ENCODE measurements at regions not wholly inside any gene's neighbourhood (a gene's known extent, or its start where the extent isn't known, plus 50 kb on each side); places are given as distances from the start of the nearest gene placed in this dataset.

- DNase-seq (ENCODE audit: low spot score) = no peak
These were observed 210.0 kb downstream of the FOXO1 start for GRCh38 chr13:40456397-40456953.

GRCh38 chr13:40456979-40457553 is 209.4 kb downstream of the FOXO1 start:
- no peak for DNase-seq (ENCODE audit: low spot score)

GRCh38 chr13:40457929-40458719 is 208.3 kb downstream of the FOXO1 start:
- DNase-seq (ENCODE audit: low spot score) = no peak

GRCh38 chr13:40458720-40458990 is 207.8 kb downstream of the FOXO1 start:
- DNase-seq (ENCODE audit: low spot score) = no peak

GRCh38 chr13:40460116-40460515 is 206.3 kb downstream of the FOXO1 start:
- no peak for DNase-seq (ENCODE audit: low spot score)

- DNase-seq (ENCODE audit: low spot score) = no peak
These were observed 202.0 kb downstream of the FOXO1 start for GRCh38 chr13:40464337-40465014.

- no peak for DNase-seq (ENCODE audit: low spot score)
These were observed 201.4 kb downstream of the FOXO1 start for GRCh38 chr13:40465015-40465390.

GRCh38 chr13:40466272-40466671 is 200.2 kb downstream of the FOXO1 start:
- no peak for DNase-seq (ENCODE audit: low spot score)

- no peak for DNase-seq (ENCODE audit: low spot score)
These were observed 198.1 kb downstream of the FOXO1 start for GRCh38 chr13:40468227-40468838.

- no peak for DNase-seq (ENCODE audit: low spot score)
These were observed 196.7 kb downstream of the FOXO1 start for GRCh38 chr13:40469581-40470310.

- no peak for DNase-seq (ENCODE audit: low spot score)
These were observed 195.8 kb downstream of the FOXO1 start for GRCh38 chr13:40470660-40471059.

- no peak for DNase-seq (ENCODE audit: low spot score)
These were observed 195.4 kb downstream of the FOXO1 start for GRCh38 chr13:40471076-40471475.

- DNase-seq (ENCODE audit: low spot score) = no peak
These were observed 194.5 kb downstream of the FOXO1 start for GRCh38 chr13:40471911-40472310.

- no peak for DNase-seq (ENCODE audit: low spot score)
These were observed 193.8 kb downstream of the FOXO1 start for GRCh38 chr13:40472427-40473220.

- no peak for DNase-seq (ENCODE audit: low spot score)
These were observed 190.8 kb downstream of the FOXO1 start for GRCh38 chr13:40475617-40476016.

GRCh38 chr13:40476175-40476958 is 190.1 kb downstream of the FOXO1 start:
- no peak for DNase-seq (ENCODE audit: low spot score)

- no peak for DNase-seq (ENCODE audit: low spot score)
These were observed 188.5 kb downstream of the FOXO1 start for GRCh38 chr13:40477623-40478608.

- no peak for DNase-seq (ENCODE audit: low spot score)
These were observed 187.7 kb downstream of the FOXO1 start for GRCh38 chr13:40478775-40479174.

GRCh38 chr13:40479196-40479845 is 187.1 kb downstream of the FOXO1 start:
- no peak for DNase-seq (ENCODE audit: low spot score)

Data from SW480 (cell line).